Cardiac muscle cell (in vitro differentiated cells and primary cell): ENCODE measurements at regions not wholly inside any gene's neighbourhood (a gene's known extent, or its start where the extent isn't known, plus 50 kb on each side); places are given as distances from the start of the nearest gene placed in this dataset.

ENCODE experiments used
- DNase-seq, 2 donors: peaks; one replicate each; pipeline versions ENCODE4 v3.0.0 to v3.0.0-alpha.2; 2010 to 2017; ENCODE audit warnings: low read depth in 1 of 2, low spot score in 1 of 2
- H3K27ac ChIP-seq: fragments of 200-600 bp; sonication (generic); 2 replicates; pipeline ENCODE4 v1.5.1; 2016
- H3K27me3 ChIP-seq: fragments of 200-600 bp; sonication (generic); 2 replicates; pipeline ENCODE4 v1.6.0; 2016; ENCODE audit warnings: control low read depth
- H3K36me3 ChIP-seq: fragments of 200-600 bp; sonication (generic); 2 replicates; pipeline ENCODE4 v1.5.1; 2016; ENCODE audit warnings: control low read depth
- H3K4me1 ChIP-seq: fragments of 200-600 bp; sonication (generic); 2 replicates; pipeline ENCODE4 v1.8.1; 2017; ENCODE audit warnings: low read depth, mild to moderate bottlenecking, mixed run types
- H3K4me3 ChIP-seq: fragments of 200-600 bp; sonication (generic); 2 replicates; pipeline ENCODE4 v1.5.1; 2016; ENCODE audit warnings: mild to moderate bottlenecking
- H3K9me3 ChIP-seq: fragments of 200-600 bp; sonication (generic); 2 replicates; pipeline ENCODE4 v1.5.1; 2017; ENCODE audit warnings: low read depth, mild to moderate bottlenecking, control low read depth
- TF ChIP-seq, protein P1 (sequence below): IDR thresholded peaks from 2 replicates; pipeline ENCODE4 v1.5.1; 2012; ENCODE audit warnings: low read depth, mild to moderate bottlenecking, low read length

DNA sequence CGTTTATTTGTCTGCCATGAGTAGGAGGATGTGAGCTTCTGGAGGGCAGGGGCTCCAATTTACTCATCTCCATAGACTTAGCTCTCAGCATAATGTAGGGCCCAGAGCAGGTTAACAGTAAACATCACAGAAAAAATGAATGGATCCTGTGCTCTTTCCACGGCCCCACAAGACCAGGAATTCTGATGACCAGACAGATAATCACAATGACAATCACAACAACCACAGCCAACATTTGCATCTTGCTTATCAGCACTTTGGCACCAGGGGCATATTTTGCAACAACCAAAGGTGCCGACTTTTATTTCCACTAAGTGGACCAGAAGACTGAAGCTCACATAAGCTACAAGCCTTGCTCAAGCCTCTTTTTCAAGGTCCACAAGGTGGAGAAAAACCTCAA lies 68.9 kb upstream of the ANKRD34C start:
- H3K4me1 ChIP-seq = peaks cover 14% of the 10 kb centered on the region
- no peak overlapping the region for H3K4me3 ChIP-seq
- H3K9me3 ChIP-seq = no peaks in the 10 kb centered on the region
- DNase-seq = no peak
- H3K27ac ChIP-seq = no peak overlapping the region
- peaks cover 3% of the 10 kb centered on the region for H3K27me3 ChIP-seq
- no peaks in the 10 kb centered on the region for H3K36me3 ChIP-seq
- TF ChIP-seq, protein P1, sequence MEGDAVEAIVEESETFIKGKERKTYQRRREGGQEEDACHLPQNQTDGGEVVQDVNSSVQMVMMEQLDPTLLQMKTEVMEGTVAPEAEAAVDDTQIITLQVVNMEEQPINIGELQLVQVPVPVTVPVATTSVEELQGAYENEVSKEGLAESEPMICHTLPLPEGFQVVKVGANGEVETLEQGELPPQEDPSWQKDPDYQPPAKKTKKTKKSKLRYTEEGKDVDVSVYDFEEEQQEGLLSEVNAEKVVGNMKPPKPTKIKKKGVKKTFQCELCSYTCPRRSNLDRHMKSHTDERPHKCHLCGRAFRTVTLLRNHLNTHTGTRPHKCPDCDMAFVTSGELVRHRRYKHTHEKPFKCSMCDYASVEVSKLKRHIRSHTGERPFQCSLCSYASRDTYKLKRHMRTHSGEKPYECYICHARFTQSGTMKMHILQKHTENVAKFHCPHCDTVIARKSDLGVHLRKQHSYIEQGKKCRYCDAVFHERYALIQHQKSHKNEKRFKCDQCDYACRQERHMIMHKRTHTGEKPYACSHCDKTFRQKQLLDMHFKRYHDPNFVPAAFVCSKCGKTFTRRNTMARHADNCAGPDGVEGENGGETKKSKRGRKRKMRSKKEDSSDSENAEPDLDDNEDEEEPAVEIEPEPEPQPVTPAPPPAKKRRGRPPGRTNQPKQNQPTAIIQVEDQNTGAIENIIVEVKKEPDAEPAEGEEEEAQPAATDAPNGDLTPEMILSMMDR = no peak

GRCh38 chr15:79212589-79213157 lies 69.8 kb upstream of the ANKRD34C start:
- peaks cover 14% of the 10 kb centered on the region for H3K4me1 ChIP-seq
- DNase-seq = no peak
- no peaks in the 10 kb centered on the region for H3K9me3 ChIP-seq

DNA sequence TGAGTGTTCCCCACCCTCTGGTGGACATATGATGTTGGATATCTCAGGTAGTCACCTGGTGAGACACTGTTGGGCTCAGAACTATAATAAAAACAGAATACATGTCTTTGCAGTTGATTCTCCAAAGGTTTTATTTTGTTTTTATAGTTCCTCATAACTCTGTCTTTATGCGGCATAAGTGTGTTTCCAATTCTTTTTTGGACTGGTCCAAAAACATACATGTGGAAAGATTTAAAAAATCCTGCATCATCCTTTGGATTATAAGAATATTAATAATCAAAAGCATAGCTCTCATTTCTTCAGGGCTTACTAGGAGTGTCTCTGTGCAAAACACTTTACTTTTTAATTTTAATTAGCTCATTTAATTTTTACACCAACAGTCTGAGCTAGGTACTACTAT lies 71.0 kb upstream of the ANKRD34C start:
- Histone ChIP-seq H3K27me3 (no peaks in the 10 kb centered on the region), H3K9me3 (no peaks in the 10 kb centered on the region), H3K36me3 (no peaks in the 10 kb centered on the region), H3K27ac (no peak overlapping the region), H3K4me3 (no peak overlapping the region), H3K4me1 (peaks cover 14% of the 10 kb centered on the region)
- no peak for DNase-seq
- TF ChIP-seq, protein P1 = no peak

More at GRCh38 chr15:79212589-79213157, 69.8 kb upstream of the ANKRD34C start:
- H3K4me3 ChIP-seq = no peak overlapping the region
- TF ChIP-seq, protein P1 = no peak
- H3K27me3 ChIP-seq = peaks cover 3% of the 10 kb centered on the region
- no peak overlapping the region for H3K27ac ChIP-seq
- H3K36me3 ChIP-seq = no peaks in the 10 kb centered on the region

DNA sequence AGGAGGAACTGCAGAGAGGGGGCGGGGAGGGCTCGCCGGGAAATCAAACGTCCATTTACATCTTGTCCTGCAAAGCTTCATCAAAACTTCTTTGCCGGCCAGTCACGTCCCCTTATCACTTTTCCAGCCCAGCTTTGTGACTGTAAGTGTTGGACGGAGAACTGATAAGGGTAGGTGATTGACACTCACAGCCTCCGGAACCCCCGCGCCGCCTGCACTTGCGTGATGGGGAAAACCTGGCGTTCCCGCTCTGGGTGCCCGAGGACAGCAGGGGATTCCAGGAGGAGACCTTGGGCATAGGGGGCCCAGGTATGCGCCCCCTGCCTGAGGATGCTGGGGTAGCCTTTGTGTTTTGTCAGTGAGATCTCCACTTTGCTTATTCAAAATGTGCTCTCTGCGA lies 72.8 kb upstream of the ANKRD34C start:
- Histone ChIP-seq H3K27ac (no peak overlapping the region), H3K9me3 (no peaks in the 10 kb centered on the region), H3K4me1 (peaks cover 14% of the 10 kb centered on the region), H3K36me3 (no peaks in the 10 kb centered on the region), H3K4me3 (no peak overlapping the region), H3K27me3 (no peaks in the 10 kb centered on the region)
- TF ChIP-seq, protein P1 = peak; percentile 24
- DNase-seq = peak in 1 of 2 donors; percentile 61

- no peak overlapping the region for H3K4me3 ChIP-seq
- TF ChIP-seq, protein P1 = no peak
- H3K27me3 ChIP-seq = no peaks in the 10 kb centered on the region
- DNase-seq = peak in 1 of 2 donors; percentile 45
- peaks cover 14% of the 10 kb centered on the region for H3K4me1 ChIP-seq
- H3K36me3 ChIP-seq = no peaks in the 10 kb centered on the region
- no peaks in the 10 kb centered on the region for H3K9me3 ChIP-seq
- H3K27ac ChIP-seq = no peak overlapping the region
These were observed 73.4 kb upstream of the ANKRD34C start for GRCh38 chr15:79209116-79209515.
